Right forelimb (tissue), 1 donor: ENCODE measurements at regions not wholly inside any gene's neighbourhood (a gene's known extent, or its start where the extent isn't known, plus 50 kb on each side); places are given as distances from the start of the nearest gene placed in this dataset.

Experiments
- DNase-seq: peaks from one replicate; pipeline ENCODE4 v3.0.0-alpha.2; 2018

DNA sequence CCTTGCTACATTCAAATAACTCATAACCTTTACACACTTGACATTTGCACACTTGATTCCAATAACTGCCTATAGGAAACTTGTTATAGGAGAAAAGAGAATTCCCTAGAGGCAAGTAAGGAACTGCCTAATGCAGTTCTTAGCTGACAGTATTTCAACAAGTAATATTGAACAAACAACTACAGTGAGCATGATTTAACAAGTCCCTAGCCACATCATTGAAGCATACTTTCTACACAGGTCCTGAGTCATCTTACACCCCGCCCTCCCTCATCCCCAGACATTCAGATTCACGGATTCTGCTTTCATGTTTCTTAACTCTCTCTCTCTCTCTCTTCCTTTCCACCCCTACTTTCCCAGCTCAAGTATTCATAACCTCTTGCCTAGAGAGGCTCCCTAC, 153.5 kb downstream of the LSM5 start:
- no peak for DNase-seq

DNA sequence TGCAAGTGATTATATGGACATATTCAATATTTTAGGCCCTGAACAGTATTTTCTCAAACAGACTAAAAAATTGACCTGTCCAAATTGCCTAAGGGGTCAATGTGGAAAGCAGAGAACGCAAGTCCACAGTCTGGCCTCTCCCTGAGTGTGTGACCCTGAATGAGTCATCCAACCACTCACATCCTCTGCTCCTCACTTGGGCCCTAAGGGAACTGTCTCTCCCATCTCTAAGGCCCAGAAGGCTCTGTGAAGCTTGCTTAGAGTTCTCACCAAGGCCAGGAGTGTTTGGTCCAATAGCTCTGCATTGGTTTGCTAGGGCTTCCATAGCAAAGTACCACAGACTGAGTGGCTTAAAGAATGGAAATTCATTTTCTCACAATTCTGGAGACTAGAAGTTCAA, 155.1 kb downstream of the LSM5 start:
- no peak for DNase-seq

DNA sequence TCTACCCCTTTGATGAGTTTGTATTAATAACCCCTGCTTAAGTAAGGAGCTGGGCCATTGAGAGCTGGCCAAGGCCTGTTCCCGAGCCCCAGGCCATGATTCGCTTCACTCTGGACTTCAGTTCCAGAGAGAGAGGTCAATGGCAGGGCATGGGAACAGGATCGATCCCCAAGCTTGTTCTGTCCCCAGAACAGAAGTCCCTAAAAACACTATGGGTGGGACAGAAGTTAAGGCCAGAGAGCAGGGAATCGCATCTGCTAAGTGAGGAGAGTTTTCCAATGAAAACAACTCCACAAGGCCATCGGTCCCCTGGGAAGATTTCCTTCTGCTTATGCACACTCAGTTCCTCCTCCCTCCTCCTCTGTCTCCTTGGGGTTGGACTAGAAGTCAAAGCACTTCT, 159.6 kb downstream of the LSM5 start:
- DNase-seq: no peak

DNA sequence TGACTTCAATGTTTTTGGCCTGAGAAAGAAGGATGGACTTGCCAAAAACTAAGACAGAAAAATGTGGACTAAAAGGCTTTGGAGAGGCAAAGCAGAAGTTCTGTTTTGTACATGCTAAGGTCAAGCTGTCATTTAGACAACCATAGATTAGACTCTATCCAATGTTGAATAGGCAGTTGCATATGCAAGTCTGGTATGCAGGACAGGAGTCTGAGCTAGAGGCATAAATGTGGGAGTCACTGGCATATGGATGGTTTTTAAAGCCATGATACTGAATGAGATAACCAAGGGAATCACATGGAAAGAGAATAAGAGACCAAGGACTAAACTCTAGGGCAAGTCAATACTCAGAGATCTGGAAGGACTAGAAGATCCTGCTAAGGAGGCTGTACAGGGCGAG, 164.1 kb downstream of the LSM5 start:
- DNase-seq: no peak

DNA sequence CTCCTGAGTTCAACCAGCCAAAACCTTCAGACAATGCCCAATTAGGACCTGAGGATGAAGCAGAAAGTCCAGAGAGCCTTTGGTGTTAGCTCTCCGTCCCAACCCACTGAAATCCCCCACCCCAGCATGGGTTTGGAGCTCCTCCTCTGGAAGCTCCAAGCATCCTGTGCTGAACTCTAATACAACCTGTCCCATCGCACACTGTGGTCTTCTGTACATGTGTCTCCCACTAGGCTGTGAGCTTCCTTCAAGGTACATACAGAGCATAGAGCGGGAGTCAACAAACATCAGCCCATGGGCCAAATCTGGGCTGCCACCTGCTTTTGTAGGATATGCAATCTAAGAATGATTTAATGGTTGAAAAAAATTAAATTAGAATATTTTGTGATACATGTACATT, 166.5 kb downstream of the LSM5 start:
- DNase-seq: no peak

DNA sequence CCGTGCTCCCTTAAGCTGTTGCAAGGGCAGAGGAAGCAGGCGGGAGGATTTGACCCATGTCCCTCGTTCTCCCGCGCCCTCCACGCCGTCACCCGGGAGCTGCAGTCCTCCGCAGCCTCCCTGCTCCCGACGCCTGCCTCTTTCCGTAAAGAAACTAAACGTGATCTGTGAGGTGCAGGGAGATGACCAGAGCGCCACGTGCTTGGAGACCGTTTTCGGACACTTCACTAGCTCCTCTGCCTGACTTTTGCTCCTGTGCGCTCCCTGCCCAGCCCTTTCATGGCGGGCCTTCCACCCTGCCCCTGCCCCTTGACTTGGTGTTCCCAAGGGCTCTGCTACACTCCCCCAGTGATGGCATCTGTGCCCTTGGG, 171.2 kb downstream of the LSM5 start:
- no peak for DNase-seq

DNA sequence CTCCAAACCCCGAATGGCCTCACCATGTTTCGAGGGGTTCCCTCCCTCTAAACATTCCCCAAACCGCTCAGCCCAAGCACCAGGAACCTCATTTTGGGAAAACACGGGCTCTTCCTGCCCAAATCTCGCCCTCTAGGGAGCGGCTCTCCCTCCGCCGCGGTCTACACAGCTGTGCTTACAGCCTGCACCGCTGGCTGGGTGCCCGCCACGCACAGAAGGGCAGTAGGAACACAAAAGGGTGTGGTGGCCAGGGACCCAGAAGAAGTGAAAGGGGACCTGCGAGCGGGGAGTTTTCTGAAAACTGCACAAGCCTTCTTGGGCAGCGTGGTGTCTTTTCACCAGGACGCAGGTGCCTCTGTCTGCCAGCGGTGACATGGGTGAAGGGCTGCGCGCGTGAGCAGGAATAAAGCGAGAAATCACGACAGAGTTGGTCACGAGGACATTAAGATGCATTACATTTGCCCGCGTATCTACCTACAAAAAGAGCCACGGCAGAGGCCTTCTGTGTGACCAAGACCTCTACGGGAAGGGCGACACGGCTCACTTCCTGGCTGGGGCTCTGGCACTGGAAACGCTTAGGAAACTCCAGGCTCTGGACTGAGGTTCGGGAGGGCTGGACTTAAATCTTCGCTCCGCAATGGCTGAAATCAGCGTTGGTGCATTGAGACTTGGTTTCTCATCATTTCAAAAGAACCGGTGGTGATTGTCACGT, 171.7 kb downstream of the LSM5 start:
- DNase-seq: no peak

DNA sequence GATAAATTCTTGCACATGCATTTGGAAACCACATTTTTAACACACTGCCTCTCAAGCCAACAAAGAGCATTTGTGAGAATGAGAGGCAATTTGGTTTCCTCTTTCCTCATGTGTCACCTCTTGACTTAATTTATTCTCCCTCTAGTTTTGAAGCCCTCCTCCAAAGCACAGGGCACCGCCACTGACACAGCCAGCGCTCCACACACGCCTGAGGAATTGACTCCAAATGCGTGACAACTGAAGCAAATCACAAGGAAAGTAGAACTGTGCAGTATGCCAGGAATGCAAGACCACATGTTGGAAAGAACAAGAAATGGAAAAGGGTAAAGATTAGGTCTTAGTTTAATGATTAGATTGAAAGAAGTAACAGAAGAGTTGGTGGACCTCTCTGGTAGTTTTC, 173.3 kb downstream of the LSM5 start:
- DNase-seq: no peak

DNA sequence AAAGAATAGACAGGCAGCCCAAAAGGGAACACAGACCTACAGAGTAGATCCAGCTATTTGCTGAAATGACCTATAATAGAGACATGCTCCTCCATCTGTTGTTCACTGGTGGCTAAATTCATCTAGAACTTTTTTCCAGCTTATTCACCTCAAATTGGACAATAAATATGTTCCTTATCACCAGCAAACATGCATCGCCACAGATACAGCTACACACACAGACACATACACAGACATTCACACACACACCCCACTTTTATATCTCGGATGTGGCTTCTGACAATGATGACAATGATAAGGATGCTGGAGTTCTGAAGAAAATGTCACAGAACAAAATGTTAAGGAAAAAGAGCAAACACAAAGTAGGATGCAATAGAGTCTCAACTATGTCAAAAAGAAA, 175.4 kb downstream of the LSM5 start:
- no peak for DNase-seq

DNA sequence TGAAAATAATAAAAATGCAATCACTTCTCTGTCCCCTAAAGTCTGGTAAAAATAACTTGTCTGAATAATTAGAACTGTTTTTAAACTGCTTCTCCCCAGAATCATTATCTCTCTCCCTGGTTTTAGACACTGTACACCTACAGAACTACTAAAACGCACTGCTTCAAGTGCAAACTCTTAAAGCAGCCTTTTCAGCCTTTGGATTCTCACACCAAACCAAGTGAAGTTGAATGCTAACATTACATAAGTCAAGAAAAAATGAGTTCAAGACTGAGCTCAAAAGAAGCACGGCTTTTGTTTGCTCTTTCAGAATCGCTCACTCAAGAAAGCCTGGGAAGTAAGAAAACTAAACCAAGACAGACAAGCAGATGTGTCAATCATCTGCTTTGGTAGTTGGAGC, 188.8 kb downstream of the LSM5 start:
- no peak for DNase-seq

DNA sequence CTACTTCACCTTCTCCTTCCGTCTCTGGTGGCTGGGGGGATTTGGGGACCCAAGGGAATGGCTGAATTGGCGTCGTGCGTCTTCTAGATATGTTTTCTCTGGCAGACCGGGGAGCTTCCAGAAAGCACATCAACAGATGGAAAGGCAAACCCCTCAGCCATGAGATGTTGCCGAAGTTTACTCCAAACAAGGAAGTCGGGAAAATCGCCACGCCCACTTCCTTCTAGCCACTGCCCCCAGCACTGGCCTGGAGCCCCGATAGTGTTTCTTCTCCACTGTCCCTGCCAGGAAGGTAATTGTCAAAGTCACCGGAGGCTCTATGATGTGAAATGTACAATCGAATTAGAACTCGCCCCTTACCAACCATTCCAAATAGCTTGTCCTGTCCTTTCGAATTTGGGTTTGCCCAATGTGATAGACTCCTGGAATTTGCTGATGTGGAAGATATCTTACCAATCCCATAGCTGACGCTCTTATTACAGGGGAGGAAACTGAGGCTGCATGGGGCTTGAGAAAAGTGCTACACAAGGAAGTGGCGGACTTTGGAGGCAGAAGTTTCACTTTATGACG, 191.0 kb downstream of the LSM5 start:
- no peak for DNase-seq

DNA sequence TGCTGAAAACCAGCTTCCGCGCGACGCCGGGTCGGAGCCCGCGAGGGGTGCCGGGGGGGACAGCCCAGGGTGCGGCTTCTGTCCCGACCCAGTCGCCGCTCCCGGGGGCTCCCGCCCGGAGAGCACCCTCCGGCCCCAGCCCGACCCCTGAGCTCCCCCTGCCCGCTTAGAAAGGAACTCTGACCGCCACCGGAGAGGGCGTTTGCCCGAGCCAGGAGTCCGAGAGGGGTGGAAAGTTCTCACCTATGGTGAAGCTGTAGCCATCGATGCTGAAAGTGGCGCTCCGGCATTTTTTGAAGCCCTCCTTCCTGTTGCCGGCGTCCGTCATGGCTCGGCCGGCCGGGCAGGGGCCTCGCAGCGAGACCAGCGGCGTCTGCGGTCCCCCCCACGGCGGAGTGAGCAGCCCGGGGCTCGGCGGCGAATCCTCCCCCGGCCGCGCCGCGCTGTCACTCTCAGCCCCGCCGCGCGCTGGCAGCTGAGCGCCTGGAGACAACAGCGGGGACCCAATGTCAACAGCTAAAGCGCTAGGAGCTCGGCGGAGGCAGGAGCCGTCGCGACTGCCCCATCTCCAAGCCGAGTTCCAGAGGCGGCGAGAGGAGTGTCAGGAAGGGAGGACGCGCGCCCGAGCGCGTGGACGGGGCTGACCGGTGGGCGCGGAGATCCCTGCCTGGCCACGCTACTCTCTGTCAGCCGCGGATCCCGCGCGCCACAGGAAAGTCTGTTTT, 191.6 kb downstream of the LSM5 start:
- peak; percentile 53 for DNase-seq

DNA sequence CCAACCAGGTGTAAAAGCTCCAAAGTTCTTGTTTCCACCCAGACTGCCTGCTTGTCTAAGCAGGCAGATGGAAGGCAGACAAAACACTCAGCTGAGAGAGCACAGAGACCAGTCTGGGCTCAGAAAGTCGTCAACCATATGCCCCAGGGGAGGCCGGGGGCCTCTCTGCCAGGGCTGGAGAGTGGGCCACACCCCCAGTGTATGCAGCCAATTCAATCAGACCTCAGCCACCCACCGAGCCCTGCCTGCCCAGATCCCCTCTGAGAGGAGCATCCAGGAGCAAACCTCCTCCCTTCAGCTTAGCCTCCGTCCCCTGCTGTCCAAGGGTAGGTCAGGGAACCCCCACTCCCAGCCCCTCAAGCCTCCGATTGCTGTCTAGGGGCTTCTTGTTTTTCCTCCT, 196.3 kb downstream of the LSM5 start:
- DNase-seq: no peak

DNA sequence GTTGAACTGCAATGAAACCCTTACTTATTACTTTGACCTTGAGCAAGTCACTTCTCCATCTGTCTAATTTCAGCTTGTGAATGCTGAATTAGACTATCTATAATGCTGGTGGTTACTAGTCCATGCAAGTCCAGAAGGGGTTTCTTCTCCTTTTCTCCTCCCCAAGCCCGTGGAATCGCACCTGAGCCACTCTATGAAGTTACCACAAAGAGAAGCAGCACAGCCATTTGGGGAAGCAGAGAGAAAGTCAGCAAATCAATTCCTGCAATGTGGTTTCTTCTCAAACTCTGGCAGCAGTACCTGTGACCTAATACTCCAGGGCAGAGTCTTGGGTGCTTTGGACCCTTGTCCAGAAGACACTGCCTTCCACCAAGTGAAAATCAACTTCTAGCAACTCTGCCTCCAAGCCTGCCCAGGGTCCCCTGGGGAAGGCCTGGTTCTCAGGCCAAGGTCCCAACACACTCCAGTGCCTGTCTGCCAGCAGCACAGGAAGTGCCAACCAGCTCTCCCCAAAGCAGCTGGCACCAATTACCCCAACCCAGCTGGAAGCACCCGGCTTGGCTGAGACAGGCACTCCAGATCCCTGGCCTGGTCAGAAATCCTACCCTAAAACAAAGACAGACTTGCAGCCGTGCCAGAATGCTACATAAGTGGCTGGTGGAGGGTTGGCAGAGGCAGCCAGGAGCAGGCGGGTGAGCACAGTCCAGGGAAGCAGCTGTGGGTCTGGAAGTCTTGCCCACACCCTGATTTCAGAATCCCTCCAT, 200.3 kb downstream of the LSM5 start:
- peak; percentile 63 for DNase-seq

DNA sequence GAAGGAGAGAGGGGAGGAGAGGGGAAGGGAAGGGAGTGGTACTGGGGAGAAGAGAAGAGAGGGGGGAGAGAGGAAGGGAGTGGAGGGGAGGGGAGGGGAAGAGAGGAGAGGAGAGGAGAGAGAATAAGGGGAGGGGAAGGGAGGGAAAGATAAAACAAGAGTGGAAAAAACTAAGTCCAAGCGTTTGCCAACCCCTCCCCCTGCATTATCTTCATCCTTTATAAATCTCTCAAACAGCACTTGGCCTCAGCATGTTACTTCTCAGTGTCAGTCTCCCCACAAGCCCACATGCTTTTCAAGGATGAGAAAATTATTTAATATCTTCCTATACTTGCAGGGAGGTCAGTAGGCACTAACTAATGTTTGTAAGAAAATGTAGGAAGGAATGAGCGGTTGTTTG, 204.5 kb downstream of the LSM5 start:
- DNase-seq: no peak

DNA sequence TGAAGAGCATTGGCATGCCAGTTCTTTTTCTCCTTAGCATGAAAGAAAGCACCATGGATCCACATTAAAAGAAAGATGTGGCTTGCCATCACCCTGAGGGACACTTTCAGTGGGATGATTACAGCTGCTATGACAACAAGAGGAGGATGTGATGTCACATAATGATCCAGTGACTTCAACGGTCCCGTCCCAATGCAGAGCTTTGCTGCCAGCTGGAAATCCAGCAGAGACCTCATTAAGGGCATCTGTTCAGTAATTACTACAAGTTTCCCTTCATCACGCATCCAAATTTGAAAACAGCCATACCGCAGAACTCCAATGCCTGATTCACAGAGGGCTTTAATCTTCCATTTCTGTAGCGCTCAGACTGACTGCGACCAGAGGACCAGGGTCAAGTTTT, 206.6 kb downstream of the LSM5 start:
- DNase-seq: no peak

DNA sequence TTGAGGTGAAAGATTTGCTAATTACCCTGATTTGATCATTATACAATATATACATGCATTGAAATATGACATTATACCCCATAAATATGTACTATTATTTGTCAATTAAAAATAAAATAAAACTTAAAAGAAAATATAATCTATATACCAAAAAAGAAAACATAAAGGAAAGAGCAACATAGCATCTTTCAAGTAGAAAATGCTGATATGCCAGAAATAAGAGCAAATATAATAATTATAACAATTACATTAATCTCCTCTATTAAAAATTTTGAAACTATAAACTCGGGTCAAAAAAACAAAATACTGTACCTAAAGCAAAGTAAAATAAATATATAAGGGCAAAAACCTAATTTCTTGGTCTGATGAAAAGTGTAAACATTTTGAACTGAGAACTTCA, 209.3 kb upstream of the PDE1C start:
- no peak for DNase-seq

DNA sequence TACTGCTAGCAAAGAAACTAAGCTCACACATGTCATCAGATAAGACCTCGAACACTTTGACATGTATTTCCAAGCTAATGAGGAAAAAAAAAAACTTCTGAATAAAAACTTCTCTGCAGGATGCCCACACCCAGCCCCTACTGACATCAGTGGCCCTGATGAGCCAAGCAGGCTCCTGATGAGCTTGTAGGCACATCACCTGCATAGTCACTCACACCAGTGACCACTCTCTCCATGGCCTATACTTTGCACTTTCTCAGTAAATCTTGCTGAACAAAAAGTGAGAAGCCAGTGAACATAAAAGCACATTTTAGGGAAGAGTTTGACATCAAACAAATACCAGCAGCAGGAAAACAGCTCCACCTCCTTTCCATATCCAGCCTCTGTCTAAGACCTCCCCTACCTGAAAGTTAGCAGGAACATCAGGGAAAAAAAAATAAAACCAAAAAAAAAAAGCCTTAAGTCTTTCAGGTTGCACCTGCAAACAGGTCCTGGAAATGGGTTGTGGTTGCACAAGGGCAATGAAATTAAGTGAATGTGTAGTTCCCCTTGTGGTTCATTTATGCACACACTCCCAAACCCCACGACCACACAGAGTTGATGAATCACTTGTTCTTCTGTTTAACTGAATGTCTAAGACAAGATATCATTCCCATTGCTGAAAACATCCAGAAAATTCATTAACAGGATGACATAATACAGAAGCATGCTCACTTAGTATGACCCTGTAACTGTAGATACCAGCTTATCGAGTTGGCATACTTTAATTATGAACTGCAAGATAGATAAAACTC, 205.2 kb upstream of the PDE1C start:
- DNase-seq: no peak

DNA sequence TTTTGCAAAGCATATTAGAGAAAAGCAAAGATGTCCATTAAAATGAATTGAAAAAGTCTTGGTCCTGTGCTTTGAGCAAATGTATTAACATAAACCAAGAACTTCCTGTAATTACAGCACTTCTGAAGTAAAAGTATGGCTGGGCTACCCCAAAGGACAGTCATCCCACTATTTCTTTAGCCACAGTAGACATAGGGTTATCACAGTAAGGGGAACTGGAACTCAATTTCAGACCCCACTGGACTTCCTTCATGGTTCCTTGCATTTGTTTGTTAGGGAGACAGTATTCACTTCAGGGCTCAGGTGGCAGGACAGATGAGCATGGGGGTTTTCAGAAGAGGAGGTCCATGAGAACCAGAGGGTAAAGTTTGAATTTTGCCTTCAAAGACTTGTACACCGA, 203.1 kb upstream of the PDE1C start:
- DNase-seq: no peak

DNA sequence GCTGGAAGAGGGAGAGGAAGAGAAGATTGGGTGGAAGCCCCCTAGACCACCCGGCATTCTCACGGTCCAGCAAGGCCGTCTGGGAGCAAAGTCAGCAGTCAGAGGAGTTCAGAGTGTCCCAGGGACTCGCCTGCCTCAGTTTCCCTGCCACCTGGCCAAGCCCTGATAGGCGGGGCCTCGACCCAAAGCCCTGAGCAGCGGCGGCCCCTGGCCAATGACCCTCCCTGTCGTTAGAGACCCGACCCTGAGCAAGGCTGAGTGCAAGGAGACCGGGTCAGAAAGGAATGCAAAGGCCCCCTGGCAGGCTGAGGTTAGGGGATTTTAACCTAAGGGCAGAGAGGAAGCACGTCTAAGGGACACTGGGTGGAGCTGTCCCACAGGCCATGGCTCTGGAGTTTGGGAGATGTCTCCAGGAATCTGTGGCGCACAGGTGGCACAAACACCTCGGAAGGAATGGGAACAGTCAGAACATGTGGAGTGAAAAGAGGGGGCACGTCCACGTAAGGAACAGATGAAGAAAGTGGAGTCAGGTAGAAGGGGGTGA, 196.8 kb upstream of the PDE1C start:
- no peak for DNase-seq

DNA sequence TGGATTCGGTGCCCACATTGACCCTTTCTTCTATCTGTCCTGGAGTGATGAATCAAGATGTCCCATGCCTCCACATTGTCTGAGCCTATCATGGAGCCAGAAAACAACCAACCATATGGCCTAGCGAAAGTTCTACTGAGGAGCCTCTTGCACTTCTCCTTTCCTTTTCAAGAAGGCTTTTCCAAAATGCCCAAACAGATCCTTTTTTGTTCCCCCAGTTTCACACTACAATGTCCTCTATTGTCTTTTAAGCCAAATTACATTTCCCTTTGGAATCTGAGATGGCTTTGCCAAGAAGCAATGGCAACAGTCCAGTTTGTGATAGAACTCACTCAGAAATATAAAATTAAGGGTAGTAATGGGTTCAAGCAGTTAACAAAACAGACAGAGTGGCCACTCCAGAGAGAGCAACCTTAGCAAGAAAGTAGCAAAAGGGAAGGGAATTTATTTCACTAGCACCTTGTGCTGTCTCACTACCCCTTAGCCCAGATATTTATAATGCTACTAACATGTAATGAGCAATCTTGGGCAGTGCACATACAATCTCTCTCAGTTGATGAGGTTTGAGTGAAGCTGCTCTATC, 194.6 kb upstream of the PDE1C start:
- DNase-seq: no peak

DNA sequence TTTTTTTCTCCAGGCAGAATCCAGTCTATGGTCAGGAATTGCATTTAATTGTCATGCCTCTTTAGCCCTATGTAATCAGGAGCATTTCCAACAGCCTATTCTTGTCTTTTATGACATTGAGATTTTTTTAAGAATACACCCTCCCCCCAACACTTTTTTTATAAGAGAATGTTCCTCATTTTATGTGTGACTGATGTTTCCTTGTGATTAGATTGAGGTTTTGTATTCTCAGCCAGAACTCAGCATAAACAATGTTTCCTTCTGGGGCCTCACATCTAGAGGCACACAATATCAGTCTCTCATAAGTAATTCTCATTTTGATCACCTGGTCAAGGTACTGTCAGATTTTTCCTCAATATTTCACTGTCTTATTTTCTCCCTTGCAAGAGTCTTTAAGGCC, 193.4 kb upstream of the PDE1C start:
- DNase-seq: no peak
